ENCODE measurements at regions not wholly inside any gene's neighbourhood (a gene's known extent, or its start where the extent isn't known, plus 50 kb on each side); places are given as distances from the start of the nearest gene placed in this dataset.

- H3K9me3 ChIP-seq (replicated peaks; ENCODE audit: control insufficient read depth, low read depth, low read length), result peaks cover 2% of the 10 kb centered on the region
- H3K27me3 ChIP-seq (ENCODE audit: control insufficient read depth, insufficient read depth, low read length), result no peaks in the 10 kb centered on the region
- H3K4me3 ChIP-seq (ENCODE audit: low read length), result no peak overlapping the region
- 80% methylated on average over 8 of the region's 10 CpGs for WGBS (ENCODE audit: insufficient coverage)
- peaks cover 14% of the 10 kb centered on the region for H3K4me1 ChIP-seq (ENCODE audit: control insufficient read depth, insufficient read depth, low read length)
- no peak for DNase-seq
- no peaks in the 10 kb centered on the region for H3K36me3 ChIP-seq (ENCODE audit: control insufficient read depth, insufficient read depth, low read length)
- no peak overlapping the region for H3K27ac ChIP-seq (ENCODE audit: low read length)
These were observed 92.5 kb upstream of the ENPP6 start for GRCh38 chr4:184310171-184310567.

- Histone ChIP-seq H3K4me1 (ENCODE audit: control insufficient read depth, insufficient read depth, low read length) (peaks cover 14% of the 10 kb centered on the region), H3K9me3 (replicated peaks; ENCODE audit: control insufficient read depth, low read depth, low read length) (peaks cover 2% of the 10 kb centered on the region), H3K36me3 (ENCODE audit: control insufficient read depth, insufficient read depth, low read length) (no peaks in the 10 kb centered on the region), H3K4me3 (ENCODE audit: low read length) (no peak overlapping the region), H3K27me3 (ENCODE audit: control insufficient read depth, insufficient read depth, low read length) (no peaks in the 10 kb centered on the region), H3K27ac (ENCODE audit: low read length) (no peak overlapping the region)
- WGBS (ENCODE audit: insufficient coverage), result 100% methylated on average over 1 of the region's 11 CpGs
- no peak for DNase-seq
These were observed 91.8 kb upstream of the ENPP6 start for GRCh38 chr4:184309241-184310170.

GRCh38 chr4:184306949-184307348, 89.3 kb upstream of the ENPP6 start:
- Histone ChIP-seq H3K4me1 (ENCODE audit: control insufficient read depth, insufficient read depth, low read length) (peaks cover 8% of the 10 kb centered on the region), H3K4me3 (ENCODE audit: low read length) (no peak overlapping the region), H3K36me3 (ENCODE audit: control insufficient read depth, insufficient read depth, low read length) (no peaks in the 10 kb centered on the region), H3K27me3 (ENCODE audit: control insufficient read depth, insufficient read depth, low read length) (no peaks in the 10 kb centered on the region), H3K27ac (ENCODE audit: low read length) (no peak overlapping the region), H3K9me3 (replicated peaks; ENCODE audit: control insufficient read depth, low read depth, low read length) (peaks cover 2% of the 10 kb centered on the region)
- 57% methylated on average over 1 of the region's 3 CpGs for WGBS (ENCODE audit: insufficient coverage)
- DNase-seq, result no peak

- Histone ChIP-seq H3K4me1 (ENCODE audit: control insufficient read depth, insufficient read depth, low read length) (peaks cover 7% of the 10 kb centered on the region), H3K27me3 (ENCODE audit: control insufficient read depth, insufficient read depth, low read length) (no peaks in the 10 kb centered on the region), H3K36me3 (ENCODE audit: control insufficient read depth, insufficient read depth, low read length) (no peaks in the 10 kb centered on the region), H3K4me3 (ENCODE audit: low read length) (no peak overlapping the region), H3K9me3 (replicated peaks; ENCODE audit: control insufficient read depth, low read depth, low read length) (peaks cover 2% of the 10 kb centered on the region), H3K27ac (ENCODE audit: low read length) (no peak overlapping the region)
- WGBS (ENCODE audit: insufficient coverage), result no CpG with 5 or more reads among the region's 1 CpG
- no peak for DNase-seq
These were observed 88.8 kb upstream of the ENPP6 start for GRCh38 chr4:184306470-184306869.

- H3K27ac ChIP-seq (ENCODE audit: low read length), result no peak overlapping the region
- H3K27me3 ChIP-seq (ENCODE audit: control insufficient read depth, insufficient read depth, low read length), result no peaks in the 10 kb centered on the region
- no peak overlapping the region for H3K4me3 ChIP-seq (ENCODE audit: low read length)
- WGBS (ENCODE audit: insufficient coverage), result no CpG with 5 or more reads among the region's 6 CpGs
- no peak for DNase-seq
- no peaks in the 10 kb centered on the region for H3K9me3 ChIP-seq (replicated peaks; ENCODE audit: control insufficient read depth, low read depth, low read length)
- H3K4me1 ChIP-seq (ENCODE audit: control insufficient read depth, insufficient read depth, low read length), result no peaks in the 10 kb centered on the region
- H3K36me3 ChIP-seq (ENCODE audit: control insufficient read depth, insufficient read depth, low read length), result no peaks in the 10 kb centered on the region
These were observed 83.1 kb upstream of the ENPP6 start for GRCh38 chr4:184300816-184301215.

GRCh38 chr4:184298254-184298653, 80.6 kb upstream of the ENPP6 start:
- DNase-seq, result peak; percentile 38
- H3K4me1 ChIP-seq (ENCODE audit: control insufficient read depth, insufficient read depth, low read length), result no peaks in the 10 kb centered on the region
- WGBS (ENCODE audit: insufficient coverage), result no CpG with 5 or more reads among the region's 3 CpGs
- peaks cover 2% of the 10 kb centered on the region for H3K27me3 ChIP-seq (ENCODE audit: control insufficient read depth, insufficient read depth, low read length)
- H3K9me3 ChIP-seq (replicated peaks; ENCODE audit: control insufficient read depth, low read depth, low read length), result peaks cover 7% of the 10 kb centered on the region
- H3K4me3 ChIP-seq (ENCODE audit: low read length), result no peak overlapping the region
- no peak overlapping the region for H3K27ac ChIP-seq (ENCODE audit: low read length)
- no peaks in the 10 kb centered on the region for H3K36me3 ChIP-seq (ENCODE audit: control insufficient read depth, insufficient read depth, low read length)

DNA sequence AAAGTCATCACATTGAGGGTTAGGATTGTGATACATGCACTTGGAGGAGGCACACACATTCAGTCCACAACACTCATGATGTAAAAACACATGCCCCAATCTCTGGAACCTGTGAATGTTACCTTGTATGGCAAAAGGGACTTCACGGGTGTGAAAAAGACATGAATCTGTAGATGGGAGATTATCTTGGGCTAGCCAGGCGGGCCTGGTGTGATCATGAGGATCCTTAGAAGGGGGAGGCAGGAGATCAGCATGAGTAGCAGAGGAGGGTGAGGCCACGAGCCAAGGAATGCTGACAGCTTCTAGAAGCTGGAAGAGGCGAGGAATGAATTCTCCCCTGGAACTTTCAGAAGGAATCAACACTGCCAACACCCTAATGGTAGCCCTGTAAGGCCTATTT, 77.5 kb upstream of the ENPP6 start:
- DNase-seq, result no peak
- no peak overlapping the region for H3K4me3 ChIP-seq (ENCODE audit: low read length)
- peaks cover 2% of the 10 kb centered on the region for H3K27me3 ChIP-seq (ENCODE audit: control insufficient read depth, insufficient read depth, low read length)
- no peaks in the 10 kb centered on the region for H3K36me3 ChIP-seq (ENCODE audit: control insufficient read depth, insufficient read depth, low read length)
- WGBS (ENCODE audit: insufficient coverage), result 91% methylated on average over 2 of the region's 4 CpGs
- H3K9me3 ChIP-seq (replicated peaks; ENCODE audit: control insufficient read depth, low read depth, low read length), result peaks cover 7% of the 10 kb centered on the region
- H3K27ac ChIP-seq (ENCODE audit: low read length), result no peak overlapping the region
- H3K4me1 ChIP-seq (ENCODE audit: control insufficient read depth, insufficient read depth, low read length), result no peaks in the 10 kb centered on the region

- no peaks in the 10 kb centered on the region for H3K4me1 ChIP-seq (ENCODE audit: control insufficient read depth, insufficient read depth, low read length)
- DNase-seq, result no peak
- peaks cover 7% of the 10 kb centered on the region for H3K9me3 ChIP-seq (replicated peaks; ENCODE audit: control insufficient read depth, low read depth, low read length)
- WGBS (ENCODE audit: insufficient coverage), result 64% methylated on average over 5 of the region's 7 CpGs
- no peak overlapping the region for H3K4me3 ChIP-seq (ENCODE audit: low read length)
- no peak overlapping the region for H3K27ac ChIP-seq (ENCODE audit: low read length)
- H3K27me3 ChIP-seq (ENCODE audit: control insufficient read depth, insufficient read depth, low read length), result peaks cover 2% of the 10 kb centered on the region
- H3K36me3 ChIP-seq (ENCODE audit: control insufficient read depth, insufficient read depth, low read length), result no peaks in the 10 kb centered on the region
These were observed 77.0 kb upstream of the ENPP6 start for GRCh38 chr4:184294606-184295133.

DNA sequence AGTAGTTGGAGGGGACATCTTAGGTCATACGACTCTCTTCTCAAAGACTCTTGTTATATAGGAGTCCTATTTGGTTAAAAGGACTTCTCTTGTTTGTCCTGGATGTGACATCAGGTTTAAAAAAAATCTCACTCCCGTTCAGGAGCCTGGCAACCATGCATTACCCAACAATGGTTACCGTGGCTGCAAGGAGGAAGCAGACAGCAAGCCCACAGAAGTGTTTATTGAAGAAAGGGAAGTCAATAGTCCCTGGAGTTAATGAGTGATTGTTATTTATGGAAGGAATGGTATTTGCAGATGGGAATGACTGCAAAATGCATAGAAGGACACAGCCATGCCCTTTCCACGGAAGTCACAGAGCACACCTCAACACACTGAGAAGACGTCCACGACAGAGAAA, 75.9 kb upstream of the ENPP6 start:
- H3K4me3 ChIP-seq (ENCODE audit: low read length), result no peak overlapping the region
- WGBS (ENCODE audit: insufficient coverage), result no CpG with 5 or more reads among the region's 6 CpGs
- peak; percentile 77 for DNase-seq

GRCh38 chr4:184292877-184293276, 75.2 kb upstream of the ENPP6 start:
- peaks cover 7% of the 10 kb centered on the region for H3K9me3 ChIP-seq (replicated peaks; ENCODE audit: control insufficient read depth, low read depth, low read length)
- peaks cover 2% of the 10 kb centered on the region for H3K27me3 ChIP-seq (ENCODE audit: control insufficient read depth, insufficient read depth, low read length)
- no peak for DNase-seq
- H3K27ac ChIP-seq (ENCODE audit: low read length), result peak overlapping the region; percentile 79
- whole genome bisulfite sequencing (ENCODE audit: insufficient coverage), result no CpG with 5 or more reads among the region's 3 CpGs
- no peak overlapping the region for H3K4me3 ChIP-seq (ENCODE audit: low read length)
- H3K36me3 ChIP-seq (ENCODE audit: control insufficient read depth, insufficient read depth, low read length), result no peaks in the 10 kb centered on the region
- peaks cover 9% of the 10 kb centered on the region for H3K4me1 ChIP-seq (ENCODE audit: control insufficient read depth, insufficient read depth, low read length)

More for the DNA sequence above, 75.9 kb upstream of the ENPP6 start:
- H3K36me3 ChIP-seq (ENCODE audit: control insufficient read depth, insufficient read depth, low read length), result no peaks in the 10 kb centered on the region
- peaks cover 2% of the 10 kb centered on the region for H3K27me3 ChIP-seq (ENCODE audit: control insufficient read depth, insufficient read depth, low read length)
- peaks cover 7% of the 10 kb centered on the region for H3K9me3 ChIP-seq (replicated peaks; ENCODE audit: control insufficient read depth, low read depth, low read length)
- peaks cover 4% of the 10 kb centered on the region for H3K4me1 ChIP-seq (ENCODE audit: control insufficient read depth, insufficient read depth, low read length)
- H3K27ac ChIP-seq (ENCODE audit: low read length), result peak overlapping the region; percentile 79
